Karpas-422 (cell line): ENCODE measurements at regions not wholly inside any gene's neighbourhood (a gene's known extent, or its start where the extent isn't known, plus 50 kb on each side); places are given as distances from the start of the nearest gene placed in this dataset.

ENCODE experiments used
- DNase-seq: peaks from one replicate; pipeline ENCODE4 v3.0.0-alpha.2; 2015
- H2AFZ ChIP-seq: fragments of 200-600 bp; sonication (generic); 2 replicates; pipeline ENCODE4 v1.6.1; 2014; ENCODE audit warnings: antibody characterized with exemption, low read length, mixed read lengths
- H3K27ac ChIP-seq: fragments of 200-600 bp; sonication (generic); 2 replicates; pipeline ENCODE4 v1.5.1; 2014; ENCODE audit warnings: mild to moderate bottlenecking, low read length, moderate library complexity
- H3K27me3 ChIP-seq: fragments of 200-600 bp; sonication (generic); 2 replicates; pipeline ENCODE4 v1.6.1; 2014; ENCODE audit warnings: low read length, mixed read lengths
- H3K36me3 ChIP-seq: fragments of 200-600 bp; sonication (generic); 2 replicates; pipeline ENCODE4 v1.6.1; 2014; ENCODE audit warnings: low read length, mixed read lengths; ENCODE audit not compliant: insufficient read depth
- H3K4me1 ChIP-seq: fragments of 200-600 bp; sonication (generic); 2 replicates; pipeline ENCODE4 v1.6.1; 2014; ENCODE audit warnings: mild to moderate bottlenecking, low read length, mixed read lengths
- H3K4me2 ChIP-seq: fragments of 200-600 bp; sonication (generic); 2 replicates; pipeline ENCODE4 v1.6.1; 2014; ENCODE audit warnings: low read length, low read depth, mild to moderate bottlenecking; ENCODE audit not compliant: poor library complexity, severe bottlenecking
- H3K4me3 ChIP-seq: fragments of 200-600 bp; sonication (generic); 2 replicates; pipeline ENCODE4 v1.5.1; 2014; ENCODE audit warnings: mild to moderate bottlenecking, antibody characterized with exemption, low read length, mixed read lengths
- H3K79me2 ChIP-seq: fragments of 200-600 bp; sonication (generic); 2 replicates; pipeline ENCODE4 v1.6.1; 2014; ENCODE audit warnings: mild to moderate bottlenecking, low read length, mixed read lengths
- H3K9ac ChIP-seq: fragments of 200-600 bp; sonication (generic); 2 replicates; pipeline ENCODE4 v1.6.0; 2014; ENCODE audit warnings: low read length
- H3K9me2 ChIP-seq: fragments of 200-600 bp; sonication (generic), shearing (Covaris generic); replicated peaks from 2 replicates; pipeline ENCODE4 v1.6.0; 2014; ENCODE audit warnings: mild to moderate bottlenecking, low read length, moderate library complexity; ENCODE audit not compliant: insufficient read depth
- H3K9me3 ChIP-seq: fragments of 300-700, 200-600 bp; sonication (generic); 2 replicates; pipeline ENCODE4 v1.6.1; 2014; ENCODE audit warnings: low read length, mixed read lengths
- H4K20me1 ChIP-seq: fragments of 200-600 bp; sonication (generic); 2 replicates; pipeline ENCODE4 v1.6.1; 2014; ENCODE audit warnings: mild to moderate bottlenecking, antibody characterized with exemption, low read length, low read depth; ENCODE audit not compliant: insufficient read depth

DNA sequence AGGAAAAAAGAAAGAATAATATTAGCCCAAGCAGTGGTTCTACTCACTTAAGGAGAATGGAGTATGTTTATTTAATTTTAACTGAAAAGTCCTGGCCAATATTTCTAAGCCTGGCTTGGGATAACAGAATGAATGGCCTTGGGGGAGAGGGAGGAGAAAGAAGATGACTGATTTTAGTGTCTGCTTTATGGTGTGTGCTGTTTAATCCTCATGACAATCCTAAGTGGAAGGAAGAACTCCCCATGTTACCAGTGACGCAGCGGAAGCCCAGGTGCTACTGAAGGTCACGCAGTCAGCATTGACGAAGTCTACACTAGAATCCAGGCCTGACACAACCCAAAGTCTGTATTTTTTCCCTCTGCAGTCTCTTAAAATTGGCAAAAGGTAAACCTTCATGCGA is 50.5 kb downstream of the PALM2AKAP2 start:
- no peak overlapping the region for H3K27ac ChIP-seq
- no peaks in the 10 kb centered on the region for H3K27me3 ChIP-seq
- no peaks in the 10 kb centered on the region for H3K4me1 ChIP-seq
- no peaks in the 10 kb centered on the region for H4K20me1 ChIP-seq
- H3K9me3 ChIP-seq = no peaks in the 10 kb centered on the region
- no peak overlapping the region for H3K4me3 ChIP-seq
- H2AFZ ChIP-seq = no peak overlapping the region
- DNase-seq = no peak
- no peak overlapping the region for H3K4me2 ChIP-seq
- H3K36me3 ChIP-seq = no peaks in the 10 kb centered on the region
- no peak overlapping the region for H3K9ac ChIP-seq
- no peaks in the 10 kb centered on the region for H3K9me2 ChIP-seq
- H3K79me2 ChIP-seq = no peaks in the 10 kb centered on the region

DNA sequence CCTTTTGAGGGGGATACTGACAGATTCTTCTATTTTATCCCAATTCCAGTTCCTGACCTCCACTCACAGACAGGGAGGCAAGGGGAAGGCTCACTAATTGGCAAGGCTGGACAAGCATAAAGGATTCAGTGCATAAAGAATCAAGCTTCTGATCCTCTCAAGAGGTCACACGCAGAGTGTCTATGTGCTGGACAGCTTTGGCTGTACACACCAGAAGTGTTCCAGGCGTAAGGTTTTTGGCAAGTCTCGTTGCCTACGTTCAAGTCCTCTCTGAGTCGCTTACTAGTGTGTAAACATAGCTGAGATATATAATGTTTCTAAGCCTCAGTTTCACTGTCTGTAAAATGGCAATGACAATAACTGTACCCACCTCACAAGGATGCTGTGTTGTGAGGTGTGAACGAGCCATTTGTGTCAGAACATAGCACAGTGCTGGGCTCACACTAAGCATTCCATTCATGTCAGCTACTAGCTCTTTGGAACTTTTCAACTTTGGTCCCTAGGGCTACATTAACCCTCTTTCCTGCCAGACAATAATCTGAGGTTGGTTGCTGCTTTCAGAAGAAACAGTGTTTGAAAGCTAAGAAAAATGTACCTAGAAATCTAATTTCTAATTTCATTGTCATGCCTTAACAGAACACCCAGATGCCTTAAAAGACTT is 52.1 kb downstream of the PALM2AKAP2 start:
- H3K9ac ChIP-seq = no peak overlapping the region
- no peak for DNase-seq
- no peak overlapping the region for H3K4me2 ChIP-seq
- H3K27me3 ChIP-seq = no peaks in the 10 kb centered on the region
- H3K4me3 ChIP-seq = no peak overlapping the region
- H3K4me1 ChIP-seq = no peaks in the 10 kb centered on the region
- H4K20me1 ChIP-seq = no peaks in the 10 kb centered on the region
- H3K9me2 ChIP-seq = no peaks in the 10 kb centered on the region
- no peak overlapping the region for H2AFZ ChIP-seq
- no peaks in the 10 kb centered on the region for H3K36me3 ChIP-seq
- H3K79me2 ChIP-seq = no peaks in the 10 kb centered on the region
- H3K27ac ChIP-seq = no peak overlapping the region
- H3K9me3 ChIP-seq = no peaks in the 10 kb centered on the region

- Histone ChIP-seq H4K20me1 (no peaks in the 10 kb centered on the region), H3K79me2 (no peaks in the 10 kb centered on the region), H2AFZ (no peak overlapping the region), H3K9me2 (no peaks in the 10 kb centered on the region), H3K4me1 (no peaks in the 10 kb centered on the region), H3K27ac (no peak overlapping the region), H3K9me3 (no peaks in the 10 kb centered on the region), H3K4me3 (no peak overlapping the region), H3K27me3 (no peaks in the 10 kb centered on the region), H3K4me2 (no peak overlapping the region), H3K9ac (no peak overlapping the region), H3K36me3 (no peaks in the 10 kb centered on the region)
- no peak for DNase-seq
Measured at GRCh38 chr9:109834855-109835254, 54.9 kb downstream of the PALM2AKAP2 start.

DNA sequence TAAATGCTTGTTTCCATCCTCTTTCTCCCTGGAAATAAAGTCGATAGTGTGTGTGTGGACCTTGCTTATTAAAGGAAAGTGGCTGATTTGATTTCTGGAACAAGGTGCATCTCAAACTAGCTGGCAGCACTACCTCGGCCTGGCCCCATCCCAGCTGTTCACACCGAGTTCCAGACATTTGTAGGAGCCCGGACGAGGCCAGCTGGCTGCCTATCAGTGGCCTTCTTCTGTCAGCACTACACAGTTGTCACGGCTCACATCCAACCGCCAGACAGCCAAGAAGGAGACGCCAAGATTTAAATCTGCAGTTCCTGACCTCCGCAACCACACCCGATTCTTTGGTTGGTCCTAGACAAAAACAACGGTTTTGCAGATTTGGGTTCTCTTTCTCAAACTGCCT is 63.6 kb downstream of the PALM2AKAP2 start:
- H3K4me3 ChIP-seq = no peak overlapping the region
- H3K9ac ChIP-seq = no peak overlapping the region
- H3K79me2 ChIP-seq = no peaks in the 10 kb centered on the region
- H3K36me3 ChIP-seq = no peaks in the 10 kb centered on the region
- no peak overlapping the region for H3K4me2 ChIP-seq
- H3K27ac ChIP-seq = no peak overlapping the region
- no peaks in the 10 kb centered on the region for H3K9me3 ChIP-seq
- no peaks in the 10 kb centered on the region for H3K4me1 ChIP-seq
- DNase-seq = no peak
- no peaks in the 10 kb centered on the region for H3K27me3 ChIP-seq
- H3K9me2 ChIP-seq = no peaks in the 10 kb centered on the region
- no peak overlapping the region for H2AFZ ChIP-seq
- no peaks in the 10 kb centered on the region for H4K20me1 ChIP-seq

DNA sequence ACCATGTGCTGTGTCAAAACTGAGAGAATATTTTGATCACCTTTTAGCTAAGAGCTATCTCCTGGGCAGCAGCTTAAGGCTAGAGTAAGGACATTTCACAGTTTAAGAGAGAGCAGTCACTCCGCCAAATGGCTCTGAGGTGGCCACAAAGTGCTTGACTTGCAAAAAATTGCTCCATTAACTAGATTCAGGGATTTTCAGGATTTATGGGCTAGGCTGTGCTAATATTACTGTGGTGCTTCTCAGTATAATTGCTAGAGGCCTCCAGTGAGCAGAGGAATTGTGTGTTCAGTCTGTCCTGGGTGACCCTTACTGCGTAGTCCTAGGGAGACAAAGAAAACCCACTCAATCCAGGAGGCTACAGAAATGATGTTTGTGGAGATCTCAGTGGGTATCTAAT is 65.2 kb downstream of the PALM2AKAP2 start:
- Histone ChIP-seq H3K9me3 (no peaks in the 10 kb centered on the region), H3K27ac (no peak overlapping the region), H3K9ac (no peak overlapping the region), H3K4me2 (no peak overlapping the region), H3K4me3 (no peak overlapping the region), H3K36me3 (no peaks in the 10 kb centered on the region), H3K79me2 (no peaks in the 10 kb centered on the region), H4K20me1 (no peaks in the 10 kb centered on the region), H3K9me2 (no peaks in the 10 kb centered on the region), H3K4me1 (no peaks in the 10 kb centered on the region), H3K27me3 (no peaks in the 10 kb centered on the region), H2AFZ (no peak overlapping the region)
- DNase-seq = no peak

- DNase-seq = no peak
- Histone ChIP-seq H3K9ac (no peak overlapping the region), H3K27ac (no peak overlapping the region), H3K4me1 (no peaks in the 10 kb centered on the region), H4K20me1 (no peaks in the 10 kb centered on the region), H3K9me2 (no peaks in the 10 kb centered on the region), H3K79me2 (no peaks in the 10 kb centered on the region), H2AFZ (no peak overlapping the region), H3K4me2 (no peak overlapping the region), H3K36me3 (no peaks in the 10 kb centered on the region), H3K9me3 (no peaks in the 10 kb centered on the region), H3K4me3 (no peak overlapping the region), H3K27me3 (no peaks in the 10 kb centered on the region)
Measured at GRCh38 chr9:109846776-109847175, 66.8 kb downstream of the PALM2AKAP2 start.

GRCh38 chr9:109852556-109852955 is 72.6 kb downstream of the PALM2AKAP2 start:
- H3K36me3 ChIP-seq = no peaks in the 10 kb centered on the region
- H3K27ac ChIP-seq = no peak overlapping the region
- no peak overlapping the region for H3K9ac ChIP-seq
- H4K20me1 ChIP-seq = no peaks in the 10 kb centered on the region
- H3K79me2 ChIP-seq = no peaks in the 10 kb centered on the region
- H3K4me2 ChIP-seq = no peak overlapping the region
- no peaks in the 10 kb centered on the region for H3K4me1 ChIP-seq
- no peaks in the 10 kb centered on the region for H3K9me3 ChIP-seq
- H3K4me3 ChIP-seq = no peak overlapping the region
- H2AFZ ChIP-seq = no peak overlapping the region
- no peaks in the 10 kb centered on the region for H3K27me3 ChIP-seq
- H3K9me2 ChIP-seq = no peaks in the 10 kb centered on the region
- DNase-seq = no peak

GRCh38 chr9:109855540-109855939 is 75.5 kb downstream of the PALM2AKAP2 start:
- Histone ChIP-seq H3K9me3 (no peaks in the 10 kb centered on the region), H3K79me2 (no peaks in the 10 kb centered on the region)

DNA sequence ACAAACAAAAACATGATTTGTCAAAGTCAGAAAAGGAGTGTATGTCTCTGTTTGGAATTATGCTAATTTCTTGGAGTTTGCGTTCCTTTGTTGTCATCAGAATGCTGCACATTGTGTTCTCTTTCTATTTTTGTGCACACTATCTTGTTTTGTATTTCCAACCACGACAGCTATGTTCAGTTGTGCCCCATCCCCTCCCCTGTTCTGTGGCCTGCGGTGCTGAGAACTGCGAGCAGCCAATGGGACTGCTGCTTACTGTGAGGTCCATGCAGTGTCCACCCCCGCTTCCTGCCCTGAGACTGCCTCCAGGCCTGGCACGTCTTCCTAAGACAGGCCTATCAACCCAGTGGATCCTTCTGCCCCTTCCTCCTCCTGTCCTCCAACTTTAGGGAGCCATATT is 76.8 kb downstream of the PALM2AKAP2 start:
- Histone ChIP-seq H3K4me3 (no peak overlapping the region), H3K4me1 (no peaks in the 10 kb centered on the region), H3K27me3 (no peaks in the 10 kb centered on the region)

More at GRCh38 chr9:109855540-109855939, 75.5 kb downstream of the PALM2AKAP2 start:
- Histone ChIP-seq H3K27me3 (no peaks in the 10 kb centered on the region), H3K9me2 (no peaks in the 10 kb centered on the region), H3K4me2 (no peak overlapping the region), H3K36me3 (no peaks in the 10 kb centered on the region), H3K4me3 (no peak overlapping the region), H3K4me1 (no peaks in the 10 kb centered on the region), H2AFZ (no peak overlapping the region), H4K20me1 (no peaks in the 10 kb centered on the region), H3K9ac (no peak overlapping the region), H3K27ac (no peak overlapping the region)
- no peak for DNase-seq

More for the DNA sequence above, 76.8 kb downstream of the PALM2AKAP2 start:
- no peak for DNase-seq
- Histone ChIP-seq H3K27ac (no peak overlapping the region), H2AFZ (no peak overlapping the region), H3K9ac (no peak overlapping the region), H3K4me2 (no peak overlapping the region), H3K79me2 (no peaks in the 10 kb centered on the region), H3K9me3 (no peaks in the 10 kb centered on the region), H3K9me2 (no peaks in the 10 kb centered on the region), H4K20me1 (no peaks in the 10 kb centered on the region), H3K36me3 (no peaks in the 10 kb centered on the region)
